Nephron progenitor cell (in vitro differentiated cells): ENCODE measurements at regions not wholly inside any gene's neighbourhood (a gene's known extent, or its start where the extent isn't known, plus 50 kb on each side); places are given as distances from the start of the nearest gene placed in this dataset.

Source experiments
- DNase-seq: peaks from one replicate; pipeline ENCODE4 v3.0.0; 2021
- H3K27ac Mint-ChIP-seq: 2 replicates; pipeline ENCODE4 v1.8.0; 2021; ENCODE audit warnings: mild to moderate bottlenecking, moderate library complexity, mixed read lengths
- H3K27me3 Mint-ChIP-seq: 2 replicates; pipeline ENCODE4 v1.8.0; 2021; ENCODE audit warnings: mild to moderate bottlenecking, low read depth, mixed read lengths; ENCODE audit not compliant: poor library complexity
- H3K36me3 Mint-ChIP-seq: 2 replicates; pipeline ENCODE4 v1.8.0; 2021; ENCODE audit warnings: low read depth, mixed read lengths
- H3K4me1 Mint-ChIP-seq: 2 replicates; pipeline ENCODE4 v1.8.0; 2021; ENCODE audit warnings: mixed read lengths
- H3K4me3 Mint-ChIP-seq: 2 replicates; pipeline ENCODE4 v1.8.0; 2021; ENCODE audit warnings: mild to moderate bottlenecking, moderate library complexity, mixed read lengths
- H3K9me3 Mint-ChIP-seq: 2 replicates; pipeline ENCODE4 v1.8.0; 2021; ENCODE audit warnings: mild to moderate bottlenecking, moderate library complexity, mixed read lengths
- CTCF ChIP-seq: fragments of 200-600 bp; sonication (generic); IDR thresholded peaks from 2 replicates; pipeline ENCODE4 v1.5.0; 2021; ENCODE audit warnings: antibody characterized with exemption

GRCh38 chrX:69069876-69070275 is 95.4 kb downstream of the PJA1 start:
- TF ChIP-seq CTCF: no peak
- H3K4me3 Mint-ChIP-seq: no peak overlapping the region
- peaks cover 26% of the 10 kb centered on the region for H3K9me3 Mint-ChIP-seq
- no peak for DNase-seq
- H3K4me1 Mint-ChIP-seq: peaks cover 46% of the 10 kb centered on the region
- H3K36me3 Mint-ChIP-seq: no peaks in the 10 kb centered on the region
- peaks cover 12% of the 10 kb centered on the region for H3K27me3 Mint-ChIP-seq
- H3K27ac Mint-ChIP-seq: no peak overlapping the region

- peaks cover 33% of the 10 kb centered on the region for H3K9me3 Mint-ChIP-seq
- TF ChIP-seq CTCF: no peak
- no peak overlapping the region for H3K4me3 Mint-ChIP-seq
- no peak for DNase-seq
- no peak overlapping the region for H3K27ac Mint-ChIP-seq
- H3K27me3 Mint-ChIP-seq: peaks cover 12% of the 10 kb centered on the region
- peaks cover 46% of the 10 kb centered on the region for H3K4me1 Mint-ChIP-seq
- H3K36me3 Mint-ChIP-seq: no peaks in the 10 kb centered on the region
These were observed 96.2 kb downstream of the PJA1 start for GRCh38 chrX:69069086-69069445.

- Mint-ChIP-seq H3K27me3 (peaks cover 12% of the 10 kb centered on the region), H3K27ac (no peak overlapping the region), H3K4me3 (no peak overlapping the region), H3K36me3 (no peaks in the 10 kb centered on the region), H3K4me1 (peaks cover 46% of the 10 kb centered on the region), H3K9me3 (peaks cover 38% of the 10 kb centered on the region)
- DNase-seq: no peak
- no peak for TF ChIP-seq CTCF
These were observed 96.8 kb downstream of the PJA1 start for GRCh38 chrX:69068301-69069085.

GRCh38 chrX:69067841-69068240 is 97.4 kb downstream of the PJA1 start:
- peaks cover 12% of the 10 kb centered on the region for H3K27me3 Mint-ChIP-seq
- H3K4me1 Mint-ChIP-seq: peaks cover 41% of the 10 kb centered on the region
- no peak for DNase-seq
- H3K27ac Mint-ChIP-seq: no peak overlapping the region
- no peaks in the 10 kb centered on the region for H3K36me3 Mint-ChIP-seq
- peaks cover 42% of the 10 kb centered on the region for H3K9me3 Mint-ChIP-seq
- no peak overlapping the region for H3K4me3 Mint-ChIP-seq
- TF ChIP-seq CTCF: no peak

GRCh38 chrX:69066966-69067525 is 98.2 kb downstream of the PJA1 start:
- DNase-seq: no peak
- no peak overlapping the region for H3K27ac Mint-ChIP-seq
- peaks cover 12% of the 10 kb centered on the region for H3K27me3 Mint-ChIP-seq
- no peak for TF ChIP-seq CTCF
- H3K4me1 Mint-ChIP-seq: peaks cover 38% of the 10 kb centered on the region
- no peaks in the 10 kb centered on the region for H3K36me3 Mint-ChIP-seq
- H3K4me3 Mint-ChIP-seq: no peak overlapping the region
- peaks cover 42% of the 10 kb centered on the region for H3K9me3 Mint-ChIP-seq
